Ovary (tissue), 3 donors: ENCODE measurements at regions not wholly inside any gene's neighbourhood (a gene's known extent, or its start where the extent isn't known, plus 50 kb on each side); places are given as distances from the start of the nearest gene placed in this dataset.

Source experiments
- CTCF ChIP-seq, 3 donors: fragments of 450-650 bp in 2 of 3; fragments of 200-600 bp in 1 of 3; IDR thresholded peaks; one replicate each; pipeline versions ENCODE4 v1.5.1 to v1.8.0; 2016 to 2022; ENCODE audit warnings: antibody characterized with exemption in 3 of 3, mild to moderate bottlenecking in 1 of 3
- POLR2A ChIP-seq: fragments of 450-650 bp; IDR thresholded peaks from one replicate; pipeline ENCODE4 v1.6.1; 2017; ENCODE audit warnings: antibody characterized with exemption, mild to moderate bottlenecking, moderate library complexity
- donor health status: DM: no; HTN: no; CAD: no.

GRCh38 chr11:127411283-127411682 is 410.7 kb upstream of the KIRREL3 start:
- TF ChIP-seq CTCF (IDR thresholded peaks at IDR 0.05) = no peak
- TF ChIP-seq POLR2A = no peak
